Stimulated activated CD8-positive, alpha-beta memory T cell treated with anti-CD3 and anti-CD28 coated beads, Interleukin-4, amount 100 ng/mL, for 4 hours (primary cell): ENCODE measurements at regions not wholly inside any gene's neighbourhood (a gene's known extent, or its start where the extent isn't known, plus 50 kb on each side); places are given as distances from the start of the nearest gene placed in this dataset.
"Not testable (repeated sequence)": the region's sequence is repeated elsewhere in the genome, so short reads cannot be mapped to it uniquely, and the experiment has no call there.

Experiments
- DNase-seq, 2 donors: peaks; one replicate each; pipeline ENCODE4 v3.0.0-alpha.2; 2020; ENCODE audit warnings: low read depth in 2 of 2, low spot score in 1 of 2

- DNase-seq, result no peak
These were observed 503.2 kb downstream of the PIK3C3 start for GRCh38 chr18:42458226-42458625.

- no peak for DNase-seq
These were observed 504.8 kb downstream of the PIK3C3 start for GRCh38 chr18:42459873-42460272.

- DNase-seq, result no peak
These were observed 516.9 kb downstream of the PIK3C3 start for GRCh38 chr18:42471885-42472284.

GRCh38 chr18:42473611-42474010, 518.6 kb downstream of the PIK3C3 start:
- DNase-seq, result no peak

- no peak for DNase-seq
These were observed 519.5 kb downstream of the PIK3C3 start for GRCh38 chr18:42474577-42474976.

GRCh38 chr18:42475157-42475556, 520.1 kb downstream of the PIK3C3 start:
- no peak for DNase-seq

- DNase-seq, result no peak
These were observed 522.2 kb downstream of the PIK3C3 start for GRCh38 chr18:42477267-42477666.

GRCh38 chr18:42480441-42480840, 525.4 kb downstream of the PIK3C3 start:
- no peak for DNase-seq

- DNase-seq, result no peak
These were observed 529.6 kb downstream of the PIK3C3 start for GRCh38 chr18:42484648-42485047.

GRCh38 chr18:42486271-42486670, 531.2 kb downstream of the PIK3C3 start:
- DNase-seq, result no peak

GRCh38 chr18:42508683-42509296, 553.8 kb downstream of the PIK3C3 start:
- no peak for DNase-seq

GRCh38 chr18:42509750-42510415, 554.8 kb downstream of the PIK3C3 start:
- no peak for DNase-seq

GRCh38 chr18:42510540-42510939, 555.5 kb downstream of the PIK3C3 start:
- no peak for DNase-seq

- no peak for DNase-seq
These were observed 558.4 kb downstream of the PIK3C3 start for GRCh38 chr18:42513441-42513840.

- DNase-seq, result no peak
These were observed 559.5 kb downstream of the PIK3C3 start for GRCh38 chr18:42514512-42514911.

- DNase-seq, result no peak
These were observed 562.9 kb downstream of the PIK3C3 start for GRCh38 chr18:42517896-42518295.

- DNase-seq, result not testable (repeated sequence)
These were observed 563.3 kb downstream of the PIK3C3 start for GRCh38 chr18:42518331-42518730.

GRCh38 chr18:42520138-42520537, 565.1 kb downstream of the PIK3C3 start:
- DNase-seq, result no peak

GRCh38 chr18:42525905-42526304, 570.9 kb downstream of the PIK3C3 start:
- no peak for DNase-seq

- no peak for DNase-seq
These were observed 572.7 kb downstream of the PIK3C3 start for GRCh38 chr18:42527766-42528165.

- DNase-seq, result no peak
These were observed 575.2 kb downstream of the PIK3C3 start for GRCh38 chr18:42530276-42530675.

- DNase-seq, result no peak
These were observed 577.1 kb downstream of the PIK3C3 start for GRCh38 chr18:42532119-42532518.

GRCh38 chr18:42533009-42533575, 578.1 kb downstream of the PIK3C3 start:
- no peak for DNase-seq
